Activated CD4-positive, alpha-beta T cell treated with anti-CD3 and anti-CD28 coated beads, Interleukin-2, Interleukin-4, amounts not matched to agents 100 ng/mL and 50 ng/mL, durations not matched to agents 16 hours and 8 hours (primary cell): ENCODE measurements at regions not wholly inside any gene's neighbourhood (a gene's known extent, or its start where the extent isn't known, plus 50 kb on each side); places are given as distances from the start of the nearest gene placed in this dataset.

Experiments used
- DNase-seq: peaks from one replicate; pipeline ENCODE4 v3.0.0-alpha.2; 2020; ENCODE audit warnings: low spot score

- no peak for DNase-seq
Observed at GRCh38 chr6:156517088-156517487, 260.1 kb upstream of the ARID1B start.

GRCh38 chr6:156515242-156515641 lies 261.9 kb upstream of the ARID1B start:
- no peak for DNase-seq

- DNase-seq, result no peak
Observed at GRCh38 chr6:156513504-156513903, 263.7 kb upstream of the ARID1B start.

GRCh38 chr6:156511570-156511969 lies 265.6 kb upstream of the ARID1B start:
- DNase-seq, result no peak

GRCh38 chr6:156511051-156511450 lies 266.1 kb upstream of the ARID1B start:
- DNase-seq, result no peak

- DNase-seq, result no peak
Observed at GRCh38 chr6:156510242-156510641, 266.9 kb upstream of the ARID1B start.

- no peak for DNase-seq
Observed at GRCh38 chr6:156509496-156509895, 267.7 kb upstream of the ARID1B start.

GRCh38 chr6:156508923-156509322 lies 268.3 kb upstream of the ARID1B start:
- DNase-seq, result peak; percentile 3

- DNase-seq, result no peak
Observed at GRCh38 chr6:156508126-156508525, 269.1 kb upstream of the ARID1B start.

- no peak for DNase-seq
Observed at GRCh38 chr6:156507656-156508055, 269.5 kb upstream of the ARID1B start.

- DNase-seq, result no peak
Observed at GRCh38 chr6:156507106-156507505, 270.1 kb upstream of the ARID1B start.

GRCh38 chr6:156502969-156503504 lies 274.1 kb upstream of the ARID1B start:
- DNase-seq, result no peak

GRCh38 chr6:156497618-156498017 lies 279.6 kb upstream of the ARID1B start:
- DNase-seq, result no peak

GRCh38 chr6:156487877-156488276 lies 289.3 kb upstream of the ARID1B start:
- DNase-seq, result no peak

GRCh38 chr6:156485150-156485549 lies 292.0 kb upstream of the ARID1B start:
- DNase-seq, result no peak

GRCh38 chr6:156474507-156475120 lies 302.6 kb upstream of the ARID1B start:
- no peak for DNase-seq

- DNase-seq, result no peak
Observed at GRCh38 chr6:156471000-156471399, 306.2 kb upstream of the ARID1B start.

- DNase-seq, result no peak
Observed at GRCh38 chr6:156464100-156464878, 312.9 kb upstream of the ARID1B start.

- DNase-seq, result no peak
Observed at GRCh38 chr6:156461647-156462046, 315.5 kb upstream of the ARID1B start.

GRCh38 chr6:156457601-156458000 lies 319.6 kb upstream of the ARID1B start:
- DNase-seq, result no peak

- DNase-seq, result no peak
Observed at GRCh38 chr6:156455847-156456246, 321.3 kb upstream of the ARID1B start.

- DNase-seq, result no peak
Observed at GRCh38 chr6:156454867-156455266, 322.3 kb upstream of the ARID1B start.

- DNase-seq, result no peak
Observed at GRCh38 chr6:156451726-156452125, 325.5 kb upstream of the ARID1B start.

- DNase-seq, result no peak
Observed at GRCh38 chr6:156451088-156451487, 326.1 kb upstream of the ARID1B start.
